Bronchial epithelial cell (primary cell): ENCODE measurements at regions not wholly inside any gene's neighbourhood (a gene's known extent, or its start where the extent isn't known, plus 50 kb on each side); places are given as distances from the start of the nearest gene placed in this dataset.

Experiments used
- DNase-seq: peaks from one replicate; pipeline ENCODE4 v3.0.0-alpha.2; 2010; ENCODE audit warnings: low read depth
- FAIRE-seq: peaks from 2 replicates; lab custom pipeline; 2011; peaks lifted over from hg19 to GRCh38; lab: Jason Lieb, UNC
- H3K27me3 ChIP-seq: 2 replicates; pipeline ENCODE4 v1.5.1; 2011; ENCODE audit warnings: low read length; ENCODE audit not compliant: control insufficient read depth, insufficient read depth
- H3K36me3 ChIP-seq: 2 replicates; pipeline ENCODE4 v1.5.1; 2011; ENCODE audit warnings: low read length; ENCODE audit not compliant: control insufficient read depth, insufficient read depth
- H3K4me3 ChIP-seq: 2 replicates; pipeline ENCODE4 v1.5.1; 2011; ENCODE audit warnings: mild to moderate bottlenecking, low read depth, low read length, control low read depth
- TF ChIP-seq, protein P1 (sequence below): IDR thresholded peaks from 2 replicates; pipeline ENCODE4 v1.5.1; 2011; ENCODE audit warnings: mild to moderate bottlenecking, moderate library complexity, low read length, control low read depth, inconsistent platforms; ENCODE audit not compliant: insufficient read depth, severe bottlenecking

- FAIRE-seq (no peak), DNase-seq (peak; percentile 56)
- Histone ChIP-seq H3K36me3 (no peaks in the 10 kb centered on the region), H3K27me3 (no peaks in the 10 kb centered on the region), H3K4me3 (no peak overlapping the region)
- TF ChIP-seq, protein P1, sequence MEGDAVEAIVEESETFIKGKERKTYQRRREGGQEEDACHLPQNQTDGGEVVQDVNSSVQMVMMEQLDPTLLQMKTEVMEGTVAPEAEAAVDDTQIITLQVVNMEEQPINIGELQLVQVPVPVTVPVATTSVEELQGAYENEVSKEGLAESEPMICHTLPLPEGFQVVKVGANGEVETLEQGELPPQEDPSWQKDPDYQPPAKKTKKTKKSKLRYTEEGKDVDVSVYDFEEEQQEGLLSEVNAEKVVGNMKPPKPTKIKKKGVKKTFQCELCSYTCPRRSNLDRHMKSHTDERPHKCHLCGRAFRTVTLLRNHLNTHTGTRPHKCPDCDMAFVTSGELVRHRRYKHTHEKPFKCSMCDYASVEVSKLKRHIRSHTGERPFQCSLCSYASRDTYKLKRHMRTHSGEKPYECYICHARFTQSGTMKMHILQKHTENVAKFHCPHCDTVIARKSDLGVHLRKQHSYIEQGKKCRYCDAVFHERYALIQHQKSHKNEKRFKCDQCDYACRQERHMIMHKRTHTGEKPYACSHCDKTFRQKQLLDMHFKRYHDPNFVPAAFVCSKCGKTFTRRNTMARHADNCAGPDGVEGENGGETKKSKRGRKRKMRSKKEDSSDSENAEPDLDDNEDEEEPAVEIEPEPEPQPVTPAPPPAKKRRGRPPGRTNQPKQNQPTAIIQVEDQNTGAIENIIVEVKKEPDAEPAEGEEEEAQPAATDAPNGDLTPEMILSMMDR: no peak
These were observed 959.7 kb upstream of the LCORL start for GRCh38 chr4:18981234-18981615.

- Histone ChIP-seq H3K36me3 (no peaks in the 10 kb centered on the region), H3K4me3 (no peak overlapping the region), H3K27me3 (no peaks in the 10 kb centered on the region)
- DNase-seq (peak; percentile 39), FAIRE-seq (no peak)
- TF ChIP-seq, protein P1: no peak
These were observed 959.1 kb upstream of the LCORL start for GRCh38 chr4:18980516-18981233.

DNA sequence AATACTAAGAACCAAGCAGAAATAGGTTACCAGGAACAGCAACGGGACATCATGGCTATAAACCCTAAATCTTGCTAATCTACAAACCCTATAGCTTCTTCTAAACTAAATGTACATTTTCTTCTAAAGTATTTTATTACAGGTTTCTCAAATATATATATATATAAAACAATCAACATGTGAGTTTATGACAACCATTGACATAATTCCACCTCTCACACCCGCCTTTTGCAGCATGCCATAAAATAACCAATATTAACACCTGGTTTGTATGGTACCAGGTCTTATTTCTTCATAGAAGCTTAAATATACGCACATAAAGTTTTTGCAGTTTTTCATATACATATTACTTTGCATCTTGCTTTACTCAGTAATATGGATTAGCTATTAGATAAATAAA lies 955.3 kb upstream of the LCORL start:
- TF ChIP-seq, protein P1: no peak
- no peak for DNase-seq
- no peak overlapping the region for H3K4me3 ChIP-seq
- H3K27me3 ChIP-seq: no peaks in the 10 kb centered on the region
- no peak for FAIRE-seq
- no peaks in the 10 kb centered on the region for H3K36me3 ChIP-seq

- TF ChIP-seq, protein P1: no peak
- no peak for FAIRE-seq
These were observed 954.6 kb upstream of the LCORL start for GRCh38 chr4:18975916-18976808.

GRCh38 chr4:18973296-18973695 lies 951.7 kb upstream of the LCORL start:
- TF ChIP-seq, protein P1: no peak

More at GRCh38 chr4:18975916-18976808, 954.6 kb upstream of the LCORL start:
- Histone ChIP-seq H3K36me3 (no peaks in the 10 kb centered on the region), H3K4me3 (no peak overlapping the region), H3K27me3 (no peaks in the 10 kb centered on the region)
- DNase-seq: no peak

More at GRCh38 chr4:18973296-18973695, 951.7 kb upstream of the LCORL start:
- Histone ChIP-seq H3K4me3 (no peak overlapping the region), H3K27me3 (no peaks in the 10 kb centered on the region), H3K36me3 (no peaks in the 10 kb centered on the region)
- DNase-seq: no peak
- no peak for FAIRE-seq
